ENCODE measurements at regions not wholly inside any gene's neighbourhood (a gene's known extent, or its start where the extent isn't known, plus 50 kb on each side); places are given as distances from the start of the nearest gene placed in this dataset.

DNA sequence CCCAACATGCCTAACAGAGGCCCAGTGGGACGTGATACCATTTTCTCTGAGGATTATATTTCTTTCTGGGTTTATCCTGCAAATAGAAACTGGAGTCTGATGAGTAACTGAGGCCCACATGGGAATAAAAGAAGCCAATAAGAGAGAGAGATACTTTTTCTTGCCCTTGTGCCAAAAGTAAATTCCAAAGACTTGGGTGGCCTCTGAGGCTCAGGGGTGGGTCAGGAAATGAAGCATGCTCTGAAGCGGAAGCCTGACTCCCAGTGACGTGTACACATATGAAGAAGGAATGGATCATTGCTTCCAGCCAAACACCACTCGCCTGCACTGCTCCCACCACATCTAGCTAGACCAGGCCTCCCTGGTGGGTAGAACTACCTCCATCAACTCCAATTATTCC, 273.6 kb upstream of the NCKAP5 start (continued):
- TF ChIP-seq, protein P1, sequence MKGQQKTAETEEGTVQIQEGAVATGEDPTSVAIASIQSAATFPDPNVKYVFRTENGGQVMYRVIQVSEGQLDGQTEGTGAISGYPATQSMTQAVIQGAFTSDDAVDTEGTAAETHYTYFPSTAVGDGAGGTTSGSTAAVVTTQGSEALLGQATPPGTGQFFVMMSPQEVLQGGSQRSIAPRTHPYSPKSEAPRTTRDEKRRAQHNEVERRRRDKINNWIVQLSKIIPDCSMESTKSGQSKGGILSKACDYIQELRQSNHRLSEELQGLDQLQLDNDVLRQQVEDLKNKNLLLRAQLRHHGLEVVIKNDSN (IDR thresholded peaks at IDR 0.05; ENCODE audit: borderline replicate concordance, low read depth), result no peak
- TF ChIP-seq RFX5 (IDR thresholded peaks at IDR 0.05; ENCODE audit: low read length) (no peak), MXI1 (IDR thresholded peaks at IDR 0.05; ENCODE audit: low read depth, low read length) (no peak), EZH2phosphoT487 (IDR thresholded peaks at IDR 0.05; ENCODE audit: borderline replicate concordance, low read depth) (no peak), RCOR1 (IDR thresholded peaks at IDR 0.05; ENCODE audit: low read length) (no peak), ELF1 (IDR thresholded peaks at IDR 0.05) (peak; percentile 37; the same call in 1 of the 2 replicates), YY1 (IDR thresholded peaks at IDR 0.05; ENCODE audit: low read depth) (peak; percentile 16; the same call in 1 of the 2 replicates), GATA2 (CRISPR knock-in tag; IDR thresholded peaks at IDR 0.05) (no peak)
- TF ChIP-seq, protein P2, sequence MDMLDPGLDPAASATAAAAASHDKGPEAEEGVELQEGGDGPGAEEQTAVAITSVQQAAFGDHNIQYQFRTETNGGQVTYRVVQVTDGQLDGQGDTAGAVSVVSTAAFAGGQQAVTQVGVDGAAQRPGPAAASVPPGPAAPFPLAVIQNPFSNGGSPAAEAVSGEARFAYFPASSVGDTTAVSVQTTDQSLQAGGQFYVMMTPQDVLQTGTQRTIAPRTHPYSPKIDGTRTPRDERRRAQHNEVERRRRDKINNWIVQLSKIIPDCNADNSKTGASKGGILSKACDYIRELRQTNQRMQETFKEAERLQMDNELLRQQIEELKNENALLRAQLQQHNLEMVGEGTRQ (IDR thresholded peaks at IDR 0.05; ENCODE audit: borderline replicate concordance, low read depth, low read length), result no peak
- TF ChIP-seq, protein P3, sequence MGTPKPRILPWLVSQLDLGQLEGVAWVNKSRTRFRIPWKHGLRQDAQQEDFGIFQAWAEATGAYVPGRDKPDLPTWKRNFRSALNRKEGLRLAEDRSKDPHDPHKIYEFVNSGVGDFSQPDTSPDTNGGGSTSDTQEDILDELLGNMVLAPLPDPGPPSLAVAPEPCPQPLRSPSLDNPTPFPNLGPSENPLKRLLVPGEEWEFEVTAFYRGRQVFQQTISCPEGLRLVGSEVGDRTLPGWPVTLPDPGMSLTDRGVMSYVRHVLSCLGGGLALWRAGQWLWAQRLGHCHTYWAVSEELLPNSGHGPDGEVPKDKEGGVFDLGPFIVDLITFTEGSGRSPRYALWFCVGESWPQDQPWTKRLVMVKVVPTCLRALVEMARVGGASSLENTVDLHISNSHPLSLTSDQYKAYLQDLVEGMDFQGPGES (IDR thresholded peaks at IDR 0.05; ENCODE audit: low read depth, low read length), result no peak
- TF ChIP-seq, protein P4, sequence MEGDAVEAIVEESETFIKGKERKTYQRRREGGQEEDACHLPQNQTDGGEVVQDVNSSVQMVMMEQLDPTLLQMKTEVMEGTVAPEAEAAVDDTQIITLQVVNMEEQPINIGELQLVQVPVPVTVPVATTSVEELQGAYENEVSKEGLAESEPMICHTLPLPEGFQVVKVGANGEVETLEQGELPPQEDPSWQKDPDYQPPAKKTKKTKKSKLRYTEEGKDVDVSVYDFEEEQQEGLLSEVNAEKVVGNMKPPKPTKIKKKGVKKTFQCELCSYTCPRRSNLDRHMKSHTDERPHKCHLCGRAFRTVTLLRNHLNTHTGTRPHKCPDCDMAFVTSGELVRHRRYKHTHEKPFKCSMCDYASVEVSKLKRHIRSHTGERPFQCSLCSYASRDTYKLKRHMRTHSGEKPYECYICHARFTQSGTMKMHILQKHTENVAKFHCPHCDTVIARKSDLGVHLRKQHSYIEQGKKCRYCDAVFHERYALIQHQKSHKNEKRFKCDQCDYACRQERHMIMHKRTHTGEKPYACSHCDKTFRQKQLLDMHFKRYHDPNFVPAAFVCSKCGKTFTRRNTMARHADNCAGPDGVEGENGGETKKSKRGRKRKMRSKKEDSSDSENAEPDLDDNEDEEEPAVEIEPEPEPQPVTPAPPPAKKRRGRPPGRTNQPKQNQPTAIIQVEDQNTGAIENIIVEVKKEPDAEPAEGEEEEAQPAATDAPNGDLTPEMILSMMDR (IDR thresholded peaks at IDR 0.05), result no peak

DNA sequence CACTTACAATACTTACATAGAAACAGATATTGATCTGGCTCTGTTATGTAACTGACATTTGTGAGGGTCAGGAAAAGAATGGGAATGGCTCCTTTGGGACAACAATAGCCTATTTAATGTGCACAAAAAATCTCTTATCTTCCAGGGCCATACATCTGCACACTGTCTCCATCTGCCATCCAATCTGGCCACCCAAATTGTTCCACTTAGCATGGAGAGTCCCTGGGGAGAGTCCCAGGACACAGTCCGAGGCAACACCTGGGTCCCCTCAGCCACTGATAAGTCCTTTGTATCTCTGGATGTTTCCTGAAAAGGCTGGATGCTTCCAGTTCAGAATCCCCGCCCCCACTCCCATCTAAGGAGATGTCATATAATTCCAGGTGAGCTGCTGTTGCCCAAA, 274.2 kb upstream of the NCKAP5 start:
- no peak for DNase-seq
- Histone ChIP-seq H3K9me3 (no peaks in the 10 kb centered on the region), H3K4me3 (ENCODE audit: low read depth in 2 of 2, low read length in 1 of 2) (no peak overlapping the region), H3K27me3 (ENCODE audit: insufficient read depth) (no peaks in the 10 kb centered on the region), H2AFZ (ENCODE audit: low read depth) (peak overlapping the region; percentile 41; the same call in 1 of the 2 replicates), H3K36me3 (replicated peaks in 1 of 2; ENCODE audit: control insufficient read depth in 1 of 2, insufficient read depth in 2 of 2, low read length in 1 of 2) (no peaks in the 10 kb centered on the region), H3K9ac (peak overlapping the region; percentile 34), H3K4me1 (ENCODE audit: control insufficient read depth in 1 of 2, insufficient read depth in 2 of 2, low read depth in 1 of 2, low read length in 1 of 2) (peaks cover 3 to 44% of the 10 kb centered on the region in 2 experiments; a peak in 3 of 4 replicates), H3F3A (replicated peaks; ENCODE audit: insufficient read depth) (peaks cover 17% of the 10 kb centered on the region), H3K27ac (ENCODE audit: low read depth in 2 of 2, low read length in 1 of 2) (peak overlapping the region in 1 of 2 experiments; percentile 92; a peak in 2 of 4 replicates), H3K79me2 (ENCODE audit: insufficient read depth) (no peaks in the 10 kb centered on the region), H3K9me2 (no peaks in the 10 kb centered on the region), H3K4me2 (peak overlapping the region; percentile 25; the same call in 1 of the 2 replicates), H4K20me1 (ENCODE audit: insufficient read depth) (no peaks in the 10 kb centered on the region)
- ChIA-PET CTCF (interaction anchor here (0.5 to 3.6 kb wide), 4 partner anchors 8 to 588 kb away, joined by 3 to 28 read pairs (median 14); no protein-coding TSS in a partner anchor), POLR2A (no interaction called here)
- WGBS (ENCODE audit: low lambda C conversion rate), result 77% methylated on average over 2 of the region's 2 CpGs
- TF ChIP-seq NRF1 (IDR thresholded peaks at IDR 0.05; ENCODE audit: low read depth, low read length), result no peak
- TF ChIP-seq, protein P5, sequence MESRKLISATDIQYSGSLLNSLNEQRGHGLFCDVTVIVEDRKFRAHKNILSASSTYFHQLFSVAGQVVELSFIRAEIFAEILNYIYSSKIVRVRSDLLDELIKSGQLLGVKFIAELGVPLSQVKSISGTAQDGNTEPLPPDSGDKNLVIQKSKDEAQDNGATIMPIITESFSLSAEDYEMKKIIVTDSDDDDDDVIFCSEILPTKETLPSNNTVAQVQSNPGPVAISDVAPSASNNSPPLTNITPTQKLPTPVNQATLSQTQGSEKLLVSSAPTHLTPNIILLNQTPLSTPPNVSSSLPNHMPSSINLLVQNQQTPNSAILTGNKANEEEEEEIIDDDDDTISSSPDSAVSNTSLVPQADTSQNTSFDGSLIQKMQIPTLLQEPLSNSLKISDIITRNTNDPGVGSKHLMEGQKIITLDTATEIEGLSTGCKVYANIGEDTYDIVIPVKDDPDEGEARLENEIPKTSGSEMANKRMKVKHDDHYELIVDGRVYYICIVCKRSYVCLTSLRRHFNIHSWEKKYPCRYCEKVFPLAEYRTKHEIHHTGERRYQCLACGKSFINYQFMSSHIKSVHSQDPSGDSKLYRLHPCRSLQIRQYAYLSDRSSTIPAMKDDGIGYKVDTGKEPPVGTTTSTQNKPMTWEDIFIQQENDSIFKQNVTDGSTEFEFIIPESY (IDR thresholded peaks at IDR 0.05; ENCODE audit: borderline replicate concordance, low read depth), result no peak
- TF ChIP-seq FOXJ3 (CRISPR knock-in tag; IDR thresholded peaks at IDR 0.05), result no peak
- TF ChIP-seq, protein P2 (IDR thresholded peaks at IDR 0.05; ENCODE audit: borderline replicate concordance, low read depth, low read length), result no peak
- TF ChIP-seq TCF12 (IDR thresholded peaks at IDR 0.05), result no peak
- no peak for TF ChIP-seq FOXM1 (IDR thresholded peaks at IDR 0.05; ENCODE audit: low read depth)
- no peak for TF ChIP-seq RCOR1 (IDR thresholded peaks at IDR 0.05; ENCODE audit: low read length)
- TF ChIP-seq NFIC (IDR thresholded peaks at IDR 0.05; ENCODE audit: borderline replicate concordance), result no peak
- TF ChIP-seq YY1 (IDR thresholded peaks at IDR 0.05; ENCODE audit: low read depth), result no peak
- TF ChIP-seq, protein P6, sequence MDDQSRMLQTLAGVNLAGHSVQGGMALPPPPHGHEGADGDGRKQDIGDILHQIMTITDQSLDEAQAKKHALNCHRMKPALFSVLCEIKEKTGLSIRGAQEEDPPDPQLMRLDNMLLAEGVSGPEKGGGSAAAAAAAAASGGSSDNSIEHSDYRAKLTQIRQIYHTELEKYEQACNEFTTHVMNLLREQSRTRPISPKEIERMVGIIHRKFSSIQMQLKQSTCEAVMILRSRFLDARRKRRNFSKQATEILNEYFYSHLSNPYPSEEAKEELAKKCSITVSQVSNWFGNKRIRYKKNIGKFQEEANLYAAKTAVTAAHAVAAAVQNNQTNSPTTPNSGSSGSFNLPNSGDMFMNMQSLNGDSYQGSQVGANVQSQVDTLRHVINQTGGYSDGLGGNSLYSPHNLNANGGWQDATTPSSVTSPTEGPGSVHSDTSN (IDR thresholded peaks at IDR 0.05), result no peak
- TF ChIP-seq TAF1 (IDR thresholded peaks at IDR 0.05; ENCODE audit: borderline replicate concordance, low read depth, low read length), result no peak
- TF ChIP-seq FOSL2 (IDR thresholded peaks at IDR 0.05; ENCODE audit: borderline replicate concordance, low read depth), result no peak
- no peak for TF ChIP-seq SIN3A (IDR thresholded peaks at IDR 0.05; ENCODE audit: borderline replicate concordance, low read depth, low read length)
- TF ChIP-seq, protein P3 (IDR thresholded peaks at IDR 0.05; ENCODE audit: low read depth, low read length), result no peak
